Calu3 (cell line): ENCODE measurements at regions not wholly inside any gene's neighbourhood (a gene's known extent, or its start where the extent isn't known, plus 50 kb on each side); places are given as distances from the start of the nearest gene placed in this dataset.

Source experiments
- BruUV-seq: library from RNA; stranded (reverse); fragments of 400-500 nt; replicated peaks from 2 replicates; lab custom pipeline; 2021; lab: Mats Ljungman, UMichigan
- CTCF ChIA-PET: fragments of 300-600 bp; sonication (Branson Sonifier 250); formaldehyde crosslinking; loops from one replicate; lab custom pipeline; 2022; ENCODE audit warnings: antibody characterized with exemption; lab: Charles Lee
- DNase-seq: peaks from one replicate; pipeline ENCODE4 v3.0.0; 2022
- H3K27ac Mint-ChIP-seq: one replicate; pipeline ENCODE4 v1.8.0; 2022; ENCODE audit warnings: mixed read lengths; ENCODE audit not compliant: unreplicated experiment
- H3K27me3 Mint-ChIP-seq: one replicate; pipeline ENCODE4 v1.8.0; 2022; ENCODE audit warnings: mixed read lengths; ENCODE audit not compliant: unreplicated experiment
- H3K36me3 Mint-ChIP-seq: one replicate; pipeline ENCODE4 v1.8.0; 2022; ENCODE audit warnings: mild to moderate bottlenecking, moderate library complexity, mixed read lengths; ENCODE audit not compliant: insufficient read depth, unreplicated experiment
- H3K4me1 Mint-ChIP-seq: one replicate; pipeline ENCODE4 v1.8.0; 2022; ENCODE audit warnings: mild to moderate bottlenecking, low read depth, mixed read lengths; ENCODE audit not compliant: unreplicated experiment
- H3K4me3 Mint-ChIP-seq: one replicate; pipeline ENCODE4 v1.8.0; 2022; ENCODE audit warnings: mild to moderate bottlenecking, low read depth, moderate library complexity, mixed read lengths; ENCODE audit not compliant: unreplicated experiment
- H3K9me3 Mint-ChIP-seq: one replicate; pipeline ENCODE4 v1.8.0; 2022; ENCODE audit warnings: low read depth, mixed read lengths; ENCODE audit not compliant: unreplicated experiment
- intact Hi-C: fragments of 100-400 bp; cut with micrococcal nuclease; formaldehyde crosslinking; loops from one replicate; pipeline ENCODE4 v1.10.0; 2022; ENCODE audit not compliant: unreplicated experiment
- TF ChIP-seq, protein P1 (sequence below): fragments of 200-600 bp; IDR thresholded peaks from one replicate; pipeline ENCODE4 v1.8.0; 2022; ENCODE audit warnings: antibody characterized with exemption; ENCODE audit not compliant: unreplicated experiment

DNA sequence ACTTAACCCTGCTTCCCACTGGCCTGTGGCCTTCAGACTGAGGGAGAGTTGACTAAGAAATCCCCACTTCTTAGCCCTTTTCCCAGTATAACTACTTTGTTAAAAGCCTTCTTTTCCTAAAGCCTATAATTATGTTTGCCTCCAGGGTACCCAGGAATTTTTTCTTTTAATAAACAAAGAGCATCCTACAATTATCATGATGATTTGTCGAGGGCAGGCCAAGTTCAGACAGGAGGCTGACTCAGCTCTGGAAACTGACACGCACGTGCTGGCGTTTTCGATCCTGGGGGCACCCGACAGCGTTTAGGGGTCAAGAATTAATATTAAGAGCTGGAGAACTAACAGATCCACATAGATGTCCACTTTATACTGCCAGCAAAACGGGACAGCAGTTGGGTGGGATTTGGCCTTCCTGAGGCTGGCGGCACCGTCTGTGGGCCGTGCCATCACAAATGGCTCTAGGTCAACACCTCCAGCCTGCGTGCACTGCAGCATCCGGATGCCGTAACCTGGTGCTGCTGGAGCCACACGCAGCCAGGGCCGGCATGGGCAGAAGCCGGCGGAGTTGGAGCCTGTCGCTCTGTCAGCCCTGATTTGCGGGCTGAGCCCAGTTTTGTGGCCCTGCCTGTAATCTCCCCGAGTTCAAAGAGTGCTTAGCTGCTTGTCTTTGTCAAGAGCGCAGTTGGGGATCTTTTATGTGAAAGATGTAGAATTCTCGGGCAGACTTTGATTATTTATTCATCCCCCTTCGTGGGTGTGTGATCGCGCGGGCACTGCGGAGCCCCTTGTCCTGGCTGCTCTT is 191.0 kb downstream of the GLI2 start:
- Mint-ChIP-seq H3K36me3 (no peaks in the 10 kb centered on the region), H3K27me3 (no peaks in the 10 kb centered on the region), H3K4me3 (no peak overlapping the region), H3K27ac (no peak overlapping the region), H3K9me3 (peaks cover 3% of the 10 kb centered on the region), H3K4me1 (no peaks in the 10 kb centered on the region)
- no TSS peak for BruUV-seq
- TF ChIP-seq, protein P1, sequence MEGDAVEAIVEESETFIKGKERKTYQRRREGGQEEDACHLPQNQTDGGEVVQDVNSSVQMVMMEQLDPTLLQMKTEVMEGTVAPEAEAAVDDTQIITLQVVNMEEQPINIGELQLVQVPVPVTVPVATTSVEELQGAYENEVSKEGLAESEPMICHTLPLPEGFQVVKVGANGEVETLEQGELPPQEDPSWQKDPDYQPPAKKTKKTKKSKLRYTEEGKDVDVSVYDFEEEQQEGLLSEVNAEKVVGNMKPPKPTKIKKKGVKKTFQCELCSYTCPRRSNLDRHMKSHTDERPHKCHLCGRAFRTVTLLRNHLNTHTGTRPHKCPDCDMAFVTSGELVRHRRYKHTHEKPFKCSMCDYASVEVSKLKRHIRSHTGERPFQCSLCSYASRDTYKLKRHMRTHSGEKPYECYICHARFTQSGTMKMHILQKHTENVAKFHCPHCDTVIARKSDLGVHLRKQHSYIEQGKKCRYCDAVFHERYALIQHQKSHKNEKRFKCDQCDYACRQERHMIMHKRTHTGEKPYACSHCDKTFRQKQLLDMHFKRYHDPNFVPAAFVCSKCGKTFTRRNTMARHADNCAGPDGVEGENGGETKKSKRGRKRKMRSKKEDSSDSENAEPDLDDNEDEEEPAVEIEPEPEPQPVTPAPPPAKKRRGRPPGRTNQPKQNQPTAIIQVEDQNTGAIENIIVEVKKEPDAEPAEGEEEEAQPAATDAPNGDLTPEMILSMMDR: no peak
- CTCF ChIA-PET: interaction anchor here (1.5 kb wide), 1 partner anchor 14 kb away, joined by 5 read pairs; no protein-coding TSS in a partner anchor
- no peak for DNase-seq
- intact Hi-C loops: no loop called here

GRCh38 chr2:120927265-120927628 is 191.6 kb downstream of the GLI2 start:
- H3K27me3 Mint-ChIP-seq: no peaks in the 10 kb centered on the region
- no peaks in the 10 kb centered on the region for H3K36me3 Mint-ChIP-seq
- no peak overlapping the region for H3K27ac Mint-ChIP-seq
- CTCF ChIA-PET: interaction anchor here (1.5 kb wide), 1 partner anchor 14 kb away, joined by 5 read pairs; no protein-coding TSS in a partner anchor
- H3K4me3 Mint-ChIP-seq: no peak overlapping the region
- H3K4me1 Mint-ChIP-seq: no peaks in the 10 kb centered on the region
- TF ChIP-seq, protein P1: no peak
- no TSS peak for BruUV-seq
- no peak for DNase-seq
- intact Hi-C loops: no loop called here
- peaks cover 3% of the 10 kb centered on the region for H3K9me3 Mint-ChIP-seq

DNA sequence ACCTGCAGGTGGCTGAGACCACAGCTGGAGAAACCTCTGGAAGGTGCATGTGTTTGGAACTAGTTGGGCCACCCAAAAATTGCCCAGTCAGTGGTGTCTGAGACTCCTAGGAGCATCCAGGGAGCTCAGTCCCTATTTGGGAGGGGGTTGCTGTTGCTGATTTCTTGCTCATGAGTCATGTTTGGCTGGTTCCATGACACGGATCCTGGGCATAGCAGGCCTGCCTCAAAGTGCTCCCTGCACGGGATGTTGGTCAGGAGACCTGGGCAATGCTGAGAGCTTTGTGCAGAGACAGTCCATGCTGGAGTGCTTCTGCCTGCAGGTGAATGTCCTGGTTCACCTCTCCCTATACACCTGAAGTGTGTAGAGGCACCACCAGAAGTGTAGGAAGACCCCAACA is 194.2 kb downstream of the GLI2 start:
- no peak overlapping the region for H3K27ac Mint-ChIP-seq
- no TSS peak for BruUV-seq
- intact Hi-C loops: no loop called here
- CTCF ChIA-PET: no interaction called here
- no peak for DNase-seq
- no peaks in the 10 kb centered on the region for H3K27me3 Mint-ChIP-seq
- peaks cover 3% of the 10 kb centered on the region for H3K9me3 Mint-ChIP-seq
- H3K36me3 Mint-ChIP-seq: peaks cover 4% of the 10 kb centered on the region
- H3K4me3 Mint-ChIP-seq: no peak overlapping the region
- TF ChIP-seq, protein P1: no peak
- H3K4me1 Mint-ChIP-seq: peaks cover 10% of the 10 kb centered on the region

DNA sequence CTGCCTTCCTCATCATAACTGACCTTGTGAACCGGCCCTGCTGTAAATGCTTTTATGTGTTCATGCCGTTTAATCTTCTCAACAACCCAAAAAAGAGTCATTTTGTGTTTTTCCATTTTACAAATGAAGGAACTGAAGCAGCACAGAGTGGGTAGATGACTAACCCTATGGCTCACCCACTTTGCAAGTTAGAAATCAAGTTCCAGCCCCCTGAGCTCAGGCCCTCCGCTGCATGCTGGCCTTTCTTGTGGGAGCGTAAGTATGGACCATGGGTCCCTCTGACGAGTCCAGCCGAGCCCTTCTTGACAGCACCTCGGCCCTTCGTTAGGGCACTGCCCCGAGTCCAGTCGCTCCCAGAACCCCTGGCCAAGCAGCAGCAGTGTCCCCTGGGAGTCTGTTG is 194.6 kb downstream of the GLI2 start:
- no peaks in the 10 kb centered on the region for H3K27me3 Mint-ChIP-seq
- intact Hi-C loops: no loop called here
- TF ChIP-seq, protein P1: no peak
- H3K36me3 Mint-ChIP-seq: peaks cover 4% of the 10 kb centered on the region
- CTCF ChIA-PET: no interaction called here
- H3K9me3 Mint-ChIP-seq: peaks cover 3% of the 10 kb centered on the region
- H3K27ac Mint-ChIP-seq: no peak overlapping the region
- no TSS peak for BruUV-seq
- DNase-seq: no peak
- H3K4me1 Mint-ChIP-seq: peaks cover 14% of the 10 kb centered on the region
- H3K4me3 Mint-ChIP-seq: no peak overlapping the region
